ENCODE measurements at regions not wholly inside any gene's neighbourhood (a gene's known extent, or its start where the extent isn't known, plus 50 kb on each side); places are given as distances from the start of the nearest gene placed in this dataset.

- no peak for TF ChIP-seq POLR2A (IDR thresholded peaks at IDR 0.05; ENCODE audit: low read length)
- TF ChIP-seq GATA1 (IDR thresholded peaks at IDR 0.05; ENCODE audit: low read depth, low read length): no peak
Observed at GRCh38 chr17:68106085-68106484, 70.5 kb downstream of the KPNA2 start.

Measured in erythroblast (primary cell).